Lower leg skin (tissue), 3 donors: ENCODE measurements at regions not wholly inside any gene's neighbourhood (a gene's known extent, or its start where the extent isn't known, plus 50 kb on each side); places are given as distances from the start of the nearest gene placed in this dataset.

Experiments
- POLR2A ChIP-seq, 2 donors: fragments of 450-650 bp; IDR thresholded peaks; one replicate each; pipeline ENCODE4 v1.6.1; 2016 to 2017; ENCODE audit warnings: antibody characterized with exemption in 2 of 2, mild to moderate bottlenecking in 1 of 2, moderate library complexity in 1 of 2
- TF ChIP-seq, protein P1 (sequence below), 3 donors: fragments of 450-650 bp; IDR thresholded peaks; one replicate each; pipeline ENCODE4 v1.5.1; 2016; ENCODE audit warnings: antibody characterized with exemption in 3 of 3, mild to moderate bottlenecking in 3 of 3, moderate library complexity in 2 of 3

DNA sequence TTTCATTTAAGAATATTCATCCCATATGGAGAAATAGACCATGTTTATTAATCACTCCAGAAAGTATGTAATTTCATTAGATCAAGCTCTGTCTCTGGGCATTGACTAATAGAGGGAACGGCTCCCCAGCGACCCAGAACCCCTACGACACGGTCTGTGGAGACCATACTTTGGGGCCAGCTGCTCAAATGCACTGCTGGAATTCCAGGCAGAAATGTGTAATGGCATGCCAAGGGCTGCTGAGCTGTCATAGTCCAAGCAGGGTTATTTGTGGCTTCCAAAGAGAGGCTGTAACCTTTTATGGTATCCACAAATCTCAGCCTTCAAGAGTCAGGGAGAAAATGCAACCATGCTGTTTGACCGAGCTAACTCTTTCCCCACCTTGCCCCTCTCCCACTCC, 755.8 kb downstream of the DHX35 start:
- no peak for TF ChIP-seq POLR2A (IDR thresholded peaks at IDR 0.05)
- TF ChIP-seq, protein P1, sequence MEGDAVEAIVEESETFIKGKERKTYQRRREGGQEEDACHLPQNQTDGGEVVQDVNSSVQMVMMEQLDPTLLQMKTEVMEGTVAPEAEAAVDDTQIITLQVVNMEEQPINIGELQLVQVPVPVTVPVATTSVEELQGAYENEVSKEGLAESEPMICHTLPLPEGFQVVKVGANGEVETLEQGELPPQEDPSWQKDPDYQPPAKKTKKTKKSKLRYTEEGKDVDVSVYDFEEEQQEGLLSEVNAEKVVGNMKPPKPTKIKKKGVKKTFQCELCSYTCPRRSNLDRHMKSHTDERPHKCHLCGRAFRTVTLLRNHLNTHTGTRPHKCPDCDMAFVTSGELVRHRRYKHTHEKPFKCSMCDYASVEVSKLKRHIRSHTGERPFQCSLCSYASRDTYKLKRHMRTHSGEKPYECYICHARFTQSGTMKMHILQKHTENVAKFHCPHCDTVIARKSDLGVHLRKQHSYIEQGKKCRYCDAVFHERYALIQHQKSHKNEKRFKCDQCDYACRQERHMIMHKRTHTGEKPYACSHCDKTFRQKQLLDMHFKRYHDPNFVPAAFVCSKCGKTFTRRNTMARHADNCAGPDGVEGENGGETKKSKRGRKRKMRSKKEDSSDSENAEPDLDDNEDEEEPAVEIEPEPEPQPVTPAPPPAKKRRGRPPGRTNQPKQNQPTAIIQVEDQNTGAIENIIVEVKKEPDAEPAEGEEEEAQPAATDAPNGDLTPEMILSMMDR (IDR thresholded peaks at IDR 0.05): no peak
